ENCODE measurements at regions not wholly inside any gene's neighbourhood (a gene's known extent, or its start where the extent isn't known, plus 50 kb on each side); places are given as distances from the start of the nearest gene placed in this dataset.

DNA sequence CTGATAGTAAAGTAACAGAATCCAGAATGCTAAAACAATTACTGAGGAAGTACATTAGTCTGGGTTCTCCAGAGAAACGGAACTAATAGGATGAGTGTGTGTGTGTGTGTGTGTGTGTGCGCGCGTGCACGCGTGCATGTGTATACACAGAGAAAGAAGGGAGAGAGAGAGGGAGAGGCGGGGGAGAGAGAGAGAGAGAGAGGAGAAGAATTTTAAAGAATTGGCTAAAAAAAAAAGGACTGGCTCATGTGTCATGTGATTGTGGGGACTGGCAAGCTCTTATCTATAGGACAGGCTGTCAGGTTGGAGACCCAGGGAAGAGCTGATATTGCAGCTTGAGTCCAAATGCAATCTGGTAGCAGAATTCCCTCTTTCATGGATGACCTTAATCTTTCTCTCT, 976.2 kb upstream of the CDH2 start:
- TF ChIP-seq, protein P1, sequence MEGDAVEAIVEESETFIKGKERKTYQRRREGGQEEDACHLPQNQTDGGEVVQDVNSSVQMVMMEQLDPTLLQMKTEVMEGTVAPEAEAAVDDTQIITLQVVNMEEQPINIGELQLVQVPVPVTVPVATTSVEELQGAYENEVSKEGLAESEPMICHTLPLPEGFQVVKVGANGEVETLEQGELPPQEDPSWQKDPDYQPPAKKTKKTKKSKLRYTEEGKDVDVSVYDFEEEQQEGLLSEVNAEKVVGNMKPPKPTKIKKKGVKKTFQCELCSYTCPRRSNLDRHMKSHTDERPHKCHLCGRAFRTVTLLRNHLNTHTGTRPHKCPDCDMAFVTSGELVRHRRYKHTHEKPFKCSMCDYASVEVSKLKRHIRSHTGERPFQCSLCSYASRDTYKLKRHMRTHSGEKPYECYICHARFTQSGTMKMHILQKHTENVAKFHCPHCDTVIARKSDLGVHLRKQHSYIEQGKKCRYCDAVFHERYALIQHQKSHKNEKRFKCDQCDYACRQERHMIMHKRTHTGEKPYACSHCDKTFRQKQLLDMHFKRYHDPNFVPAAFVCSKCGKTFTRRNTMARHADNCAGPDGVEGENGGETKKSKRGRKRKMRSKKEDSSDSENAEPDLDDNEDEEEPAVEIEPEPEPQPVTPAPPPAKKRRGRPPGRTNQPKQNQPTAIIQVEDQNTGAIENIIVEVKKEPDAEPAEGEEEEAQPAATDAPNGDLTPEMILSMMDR (IDR thresholded peaks at IDR 0.05), result no peak
- TF ChIP-seq POLR2A (IDR thresholded peaks at IDR 0.05), result no peak

All from heart left ventricle (tissue), 13 donors.